ENCODE measurements at regions not wholly inside any gene's neighbourhood (a gene's known extent, or its start where the extent isn't known, plus 50 kb on each side); places are given as distances from the start of the nearest gene placed in this dataset.

DNA sequence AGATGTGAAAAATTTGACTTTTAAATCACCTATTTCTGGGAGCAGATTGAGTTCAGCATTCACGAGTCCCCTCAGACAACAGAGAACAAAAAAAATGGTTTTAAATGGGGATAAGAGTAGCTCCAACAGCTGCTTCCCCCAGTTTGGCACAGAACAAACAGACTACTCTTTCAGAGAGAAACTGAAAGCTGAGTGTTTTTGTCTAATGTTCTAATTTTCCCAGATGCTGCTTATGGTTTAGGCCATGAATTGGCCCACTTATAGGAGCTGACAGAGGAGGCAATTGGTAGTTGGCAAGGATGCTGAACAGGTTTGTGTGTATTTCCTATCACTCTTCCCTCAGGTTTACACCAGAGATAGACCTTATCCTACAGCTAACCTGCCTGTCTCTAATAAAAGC, 1637.4 kb upstream of the PRMT6 start:
- TF ChIP-seq, protein P1, sequence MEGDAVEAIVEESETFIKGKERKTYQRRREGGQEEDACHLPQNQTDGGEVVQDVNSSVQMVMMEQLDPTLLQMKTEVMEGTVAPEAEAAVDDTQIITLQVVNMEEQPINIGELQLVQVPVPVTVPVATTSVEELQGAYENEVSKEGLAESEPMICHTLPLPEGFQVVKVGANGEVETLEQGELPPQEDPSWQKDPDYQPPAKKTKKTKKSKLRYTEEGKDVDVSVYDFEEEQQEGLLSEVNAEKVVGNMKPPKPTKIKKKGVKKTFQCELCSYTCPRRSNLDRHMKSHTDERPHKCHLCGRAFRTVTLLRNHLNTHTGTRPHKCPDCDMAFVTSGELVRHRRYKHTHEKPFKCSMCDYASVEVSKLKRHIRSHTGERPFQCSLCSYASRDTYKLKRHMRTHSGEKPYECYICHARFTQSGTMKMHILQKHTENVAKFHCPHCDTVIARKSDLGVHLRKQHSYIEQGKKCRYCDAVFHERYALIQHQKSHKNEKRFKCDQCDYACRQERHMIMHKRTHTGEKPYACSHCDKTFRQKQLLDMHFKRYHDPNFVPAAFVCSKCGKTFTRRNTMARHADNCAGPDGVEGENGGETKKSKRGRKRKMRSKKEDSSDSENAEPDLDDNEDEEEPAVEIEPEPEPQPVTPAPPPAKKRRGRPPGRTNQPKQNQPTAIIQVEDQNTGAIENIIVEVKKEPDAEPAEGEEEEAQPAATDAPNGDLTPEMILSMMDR (conservative IDR thresholded peaks at IDR 0.05; ENCODE audit: low read length): no peak
- no peak for TF ChIP-seq EZH2phosphoT487 (IDR thresholded peaks at IDR 0.05; ENCODE audit: borderline replicate concordance, low read depth, low read length)

Measured in OCI-LY7 (cell line).